D721Med (cell line): ENCODE measurements at regions not wholly inside any gene's neighbourhood (a gene's known extent, or its start where the extent isn't known, plus 50 kb on each side); places are given as distances from the start of the nearest gene placed in this dataset.

Experiments
- DNase-seq: peaks from one replicate; pipeline ENCODE4 v3.0.0; 2011; ENCODE audit warnings: low spot score; ENCODE audit not compliant: insufficient read length
- FAIRE-seq: peaks from 2 replicates; lab custom pipeline; 2011; peaks lifted over from hg19 to GRCh38; lab: Jason Lieb, UNC
- CTCF ChIP-seq: IDR thresholded peaks from 2 replicates; pipeline ENCODE4 v1.5.1; 2012; ENCODE audit warnings: mild to moderate bottlenecking, control low read depth; ENCODE audit not compliant: insufficient read depth; ENCODE audit errors: missing control alignments

GRCh38 chr10:128713471-128713870 lies 587.2 kb upstream of the MKI67 start:
- FAIRE-seq (no peak), DNase-seq (no peak)
- TF ChIP-seq CTCF = no peak

DNA sequence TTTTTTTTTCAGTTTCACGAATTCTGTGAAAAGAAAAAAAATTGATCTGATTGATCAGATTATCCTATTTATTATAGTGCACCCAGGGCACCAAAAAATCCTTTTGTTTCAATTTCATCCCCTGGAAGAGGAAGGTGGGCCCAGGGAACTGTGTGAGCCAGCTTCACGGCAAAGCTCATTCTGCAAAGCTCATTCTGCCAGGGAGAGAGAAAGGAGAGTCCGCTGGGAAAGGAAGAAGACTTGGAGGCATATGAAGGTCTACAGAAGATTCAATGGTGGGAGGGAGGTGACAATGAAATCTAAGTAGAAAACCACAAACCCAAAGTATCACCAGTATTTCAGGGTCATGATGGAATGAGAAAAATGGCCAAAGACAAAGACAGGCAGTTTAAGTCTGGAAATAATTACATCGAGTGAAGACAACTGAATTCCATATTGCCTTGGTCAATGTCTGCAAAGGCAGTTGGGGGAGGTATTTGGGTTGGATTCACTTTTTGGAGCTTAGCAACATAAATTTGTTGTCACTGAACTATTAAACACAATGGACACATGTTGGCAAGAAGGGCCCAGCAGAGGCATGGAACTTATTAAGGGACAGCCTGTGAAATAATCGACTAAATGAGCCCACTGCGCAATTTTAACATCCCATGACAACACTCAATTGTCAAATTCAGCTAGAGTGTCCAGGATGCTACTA lies 587.8 kb upstream of the MKI67 start:
- no peak for TF ChIP-seq CTCF
- FAIRE-seq (no peak), DNase-seq (no peak)

DNA sequence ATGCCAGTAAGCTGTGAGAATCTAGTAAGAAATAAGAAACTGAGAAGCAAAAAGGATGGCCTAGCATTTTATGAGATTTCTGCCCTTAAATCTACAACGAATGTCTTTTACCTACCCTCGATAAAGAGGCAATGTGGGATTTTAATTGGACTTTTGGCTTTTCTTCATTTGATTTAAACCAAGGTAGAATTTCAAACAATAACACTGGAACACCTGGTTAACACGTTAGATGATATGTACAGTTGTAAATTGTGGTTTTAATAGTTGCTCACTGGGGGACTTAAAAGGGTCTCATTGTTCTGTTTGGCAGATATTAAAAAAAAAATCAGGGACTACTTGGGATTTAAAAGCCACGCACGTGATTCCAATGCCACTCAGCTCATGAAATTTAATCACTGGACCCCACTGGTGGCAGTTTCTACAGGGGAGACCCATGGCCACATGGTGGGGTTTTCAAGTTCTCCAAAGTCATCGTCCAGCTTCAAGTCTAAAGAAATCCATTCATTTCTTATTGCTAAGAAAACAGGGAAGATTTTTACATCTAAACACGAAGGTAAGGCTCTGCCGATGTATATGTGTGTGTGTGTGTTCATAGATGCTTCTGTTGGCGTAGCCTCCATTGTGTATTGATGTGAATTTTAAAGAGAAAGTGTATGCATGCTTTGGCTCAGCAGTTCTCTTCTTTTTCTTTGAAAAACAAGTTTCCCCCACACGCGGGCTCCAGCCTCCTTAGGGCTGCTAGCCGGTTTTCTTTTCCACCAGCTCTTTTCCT lies 588.6 kb upstream of the MKI67 start:
- TF ChIP-seq CTCF = no peak
- DNase-seq (no peak), FAIRE-seq (no peak)

DNA sequence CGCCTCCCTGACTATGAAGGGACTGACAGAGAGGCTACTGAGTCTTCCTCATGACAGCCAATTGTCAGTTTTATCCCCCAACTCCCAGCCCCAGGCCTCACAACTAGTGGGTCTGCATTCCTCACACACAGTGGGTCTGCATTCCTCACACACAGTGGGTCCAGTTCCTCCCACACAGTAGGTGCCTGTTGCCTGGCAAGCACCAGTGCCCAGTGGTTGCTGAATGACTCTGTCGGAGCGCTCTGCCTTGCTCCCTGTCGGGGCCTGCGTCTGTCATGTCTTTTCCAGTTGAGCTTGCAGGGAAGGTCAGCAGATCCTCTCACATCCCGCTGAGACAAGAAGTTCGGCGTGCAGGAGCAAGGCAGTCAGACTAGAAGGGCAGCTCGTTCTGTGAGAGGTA lies 590.0 kb upstream of the MKI67 start:
- FAIRE-seq (no peak), DNase-seq (no peak)
- TF ChIP-seq CTCF = no peak

GRCh38 chr10:128721963-128722445 lies 595.8 kb upstream of the MKI67 start:
- TF ChIP-seq CTCF = no peak
- DNase-seq (no peak), FAIRE-seq (no peak)

DNA sequence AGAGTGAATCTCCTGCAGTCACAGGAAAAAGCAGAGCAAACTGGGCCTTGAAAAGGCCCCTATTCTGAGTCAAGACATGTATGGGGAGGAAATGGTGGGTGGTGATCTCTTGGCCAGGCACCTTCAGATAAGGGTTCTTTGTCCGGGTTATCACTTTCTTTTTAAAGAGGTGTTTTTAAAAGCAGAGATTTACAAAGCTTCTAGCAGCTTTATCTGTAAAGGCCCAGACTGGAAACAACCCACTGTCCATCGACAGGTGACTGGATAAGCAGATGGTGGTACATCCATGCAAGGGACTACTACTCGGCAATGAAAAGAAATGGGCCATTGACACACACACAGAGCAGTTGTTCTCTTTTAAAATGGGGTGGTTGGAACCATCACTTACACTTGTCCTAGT lies 596.7 kb upstream of the MKI67 start:
- DNase-seq (no peak), FAIRE-seq (no peak)

More for the DNA sequence above, 596.7 kb upstream of the MKI67 start:
- TF ChIP-seq CTCF = no peak
